GM18499 (cell line): ENCODE measurements at regions not wholly inside any gene's neighbourhood (a gene's known extent, or its start where the extent isn't known, plus 50 kb on each side); places are given as distances from the start of the nearest gene placed in this dataset.
A peak's percentile ranks its signal among the peaks of the same experiment; 100 is the strongest.
"Not testable (repeated sequence)": the region's sequence is repeated elsewhere in the genome, so short reads cannot be mapped to it uniquely, and the experiment has no call there.

Experiments used
- ATAC-seq: cut with Tn5 transposase; IDR thresholded peaks from one replicate; pipeline ENCODE4 v1.9.1; 2021; ENCODE audit warnings: moderate number of reproducible peaks; ENCODE audit not compliant: insufficient read depth, unreplicated experiment

GRCh38 chr6:153325661-153326060, 194.6 kb upstream of the RGS17 start:
- no peak for ATAC-seq

GRCh38 chr6:153312634-153313033, 181.6 kb upstream of the RGS17 start:
- ATAC-seq, result no peak

- no peak for ATAC-seq
Observed at GRCh38 chr6:153309651-153310050, 178.6 kb upstream of the RGS17 start.

- ATAC-seq, result no peak
Observed at GRCh38 chr6:153302133-153302532, 171.1 kb upstream of the RGS17 start.

- no peak for ATAC-seq
Observed at GRCh38 chr6:153301602-153302001, 170.5 kb upstream of the RGS17 start.

GRCh38 chr6:153282456-153282855, 151.4 kb upstream of the RGS17 start:
- not testable (repeated sequence) for ATAC-seq

GRCh38 chr6:153275997-153276396, 144.9 kb upstream of the RGS17 start:
- ATAC-seq, result no peak

- ATAC-seq, result no peak
Observed at GRCh38 chr6:153272201-153272980, 141.3 kb upstream of the RGS17 start.

GRCh38 chr6:153263489-153263888, 132.4 kb upstream of the RGS17 start:
- ATAC-seq, result no peak

GRCh38 chr6:153251326-153251725, 120.2 kb upstream of the RGS17 start:
- ATAC-seq, result no peak

- ATAC-seq, result no peak
Observed at GRCh38 chr6:153237670-153238069, 106.6 kb upstream of the RGS17 start.

- ATAC-seq, result no peak
Observed at GRCh38 chr6:153231048-153231646, 100.1 kb upstream of the RGS17 start.

- ATAC-seq, result no peak
Observed at GRCh38 chr6:153218184-153218792, 87.2 kb upstream of the RGS17 start.

GRCh38 chr6:153216789-153217188, 85.7 kb upstream of the RGS17 start:
- ATAC-seq, result no peak

- ATAC-seq, result no peak
Observed at GRCh38 chr6:153215242-153215641, 84.2 kb upstream of the RGS17 start.

- ATAC-seq, result no peak
Observed at GRCh38 chr6:153214436-153214835, 83.4 kb upstream of the RGS17 start.

GRCh38 chr6:153210083-153210482, 79.0 kb upstream of the RGS17 start:
- ATAC-seq, result peak; percentile 66

GRCh38 chr6:153208706-153209105, 77.6 kb upstream of the RGS17 start:
- no peak for ATAC-seq

- ATAC-seq, result no peak
Observed at GRCh38 chr6:153207617-153208016, 76.5 kb upstream of the RGS17 start.

- ATAC-seq, result no peak
Observed at GRCh38 chr6:153207006-153207405, 75.9 kb upstream of the RGS17 start.
